HepG2 (cell line): ENCODE measurements at regions not wholly inside any gene's neighbourhood (a gene's known extent, or its start where the extent isn't known, plus 50 kb on each side); places are given as distances from the start of the nearest gene placed in this dataset.

Source experiments
- CCAR2 ChIP-seq: fragments of 200-400 bp; formaldehyde crosslinking; optimal IDR thresholded peaks from 2 replicates; pipeline ENCODE3; 2018; ENCODE audit warnings: low read depth, mild to moderate bottlenecking, low read length, moderate library complexity
- HNRNPLL ChIP-seq: fragments of 200-400 bp; formaldehyde crosslinking; IDR thresholded peaks from 2 replicates; pipeline ENCODE4 v1.6.1; 2017; ENCODE audit warnings: mild to moderate bottlenecking, low read depth, low read length; ENCODE audit not compliant: poor library complexity, severe bottlenecking
- POLR2A ChIP-seq, 2 experiments: IDR thresholded peaks; 2 replicates each; pipeline ENCODE4 v1.6.1; 2011; ENCODE audit warnings: low read depth in 2 of 2, low read length in 2 of 2, mild to moderate bottlenecking in 1 of 2, moderate library complexity in 1 of 2; ENCODE audit not compliant: insufficient read depth in 1 of 2
- TF ChIP-seq, protein P1 (sequence below): sonication (generic); formaldehyde crosslinking; IDR thresholded peaks from 2 replicates; pipeline ENCODE4 v1.5.0; 2020; ENCODE audit warnings: mild to moderate bottlenecking, missing genetic modification reagents, moderate library complexity

DNA sequence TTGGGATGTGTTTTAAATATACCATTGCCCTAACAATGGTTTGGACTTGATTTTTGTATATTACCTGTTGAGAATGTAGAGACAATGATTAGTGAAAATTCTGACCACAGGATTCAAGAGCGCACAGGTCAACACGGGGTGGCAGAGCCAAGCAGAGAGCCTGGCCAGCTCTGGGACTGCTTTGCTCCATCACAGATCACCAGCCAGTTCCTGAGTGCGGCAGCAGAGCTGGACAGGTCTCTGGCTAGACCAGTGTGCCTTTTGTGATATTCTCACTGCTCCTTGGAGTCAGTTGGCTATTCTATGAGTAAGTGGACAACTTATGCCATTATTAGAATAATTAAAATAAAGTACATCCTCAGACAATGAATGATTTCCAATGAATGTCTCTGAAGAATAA, 351.2 kb upstream of the ATP10A start:
- TF ChIP-seq HNRNPLL: no peak
- TF ChIP-seq, protein P1, sequence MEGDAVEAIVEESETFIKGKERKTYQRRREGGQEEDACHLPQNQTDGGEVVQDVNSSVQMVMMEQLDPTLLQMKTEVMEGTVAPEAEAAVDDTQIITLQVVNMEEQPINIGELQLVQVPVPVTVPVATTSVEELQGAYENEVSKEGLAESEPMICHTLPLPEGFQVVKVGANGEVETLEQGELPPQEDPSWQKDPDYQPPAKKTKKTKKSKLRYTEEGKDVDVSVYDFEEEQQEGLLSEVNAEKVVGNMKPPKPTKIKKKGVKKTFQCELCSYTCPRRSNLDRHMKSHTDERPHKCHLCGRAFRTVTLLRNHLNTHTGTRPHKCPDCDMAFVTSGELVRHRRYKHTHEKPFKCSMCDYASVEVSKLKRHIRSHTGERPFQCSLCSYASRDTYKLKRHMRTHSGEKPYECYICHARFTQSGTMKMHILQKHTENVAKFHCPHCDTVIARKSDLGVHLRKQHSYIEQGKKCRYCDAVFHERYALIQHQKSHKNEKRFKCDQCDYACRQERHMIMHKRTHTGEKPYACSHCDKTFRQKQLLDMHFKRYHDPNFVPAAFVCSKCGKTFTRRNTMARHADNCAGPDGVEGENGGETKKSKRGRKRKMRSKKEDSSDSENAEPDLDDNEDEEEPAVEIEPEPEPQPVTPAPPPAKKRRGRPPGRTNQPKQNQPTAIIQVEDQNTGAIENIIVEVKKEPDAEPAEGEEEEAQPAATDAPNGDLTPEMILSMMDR (CRISPR knock-in tag): no peak
- TF ChIP-seq CCAR2: no peak
- TF ChIP-seq POLR2A (IDR thresholded peaks at IDR 0.05; ENCODE audit: insufficient read depth in 1 of 2, low read depth in 2 of 2, low read length in 2 of 2): no peak
